Panc1 (cell line): ENCODE measurements at regions not wholly inside any gene's neighbourhood (a gene's known extent, or its start where the extent isn't known, plus 50 kb on each side); places are given as distances from the start of the nearest gene placed in this dataset.

ENCODE experiments used
- ATAC-seq: fragments of 200-7000 bp; cut with Tn5 transposase; 2 replicates; pipeline ENCODE4 v1.9.1; 2020; ENCODE audit warnings: mild to moderate bottlenecking, moderate library complexity
- BruUV-seq: library from RNA; stranded (reverse); fragments of 400-500 nt; replicated peaks from 2 replicates; lab custom pipeline; 2021; lab: Mats Ljungman, UMichigan
- CTCF ChIA-PET: fragments of 300-600 bp; sonication (Branson Sonifier 250); formaldehyde crosslinking; loops from one replicate; lab custom pipeline; 2022; ENCODE audit warnings: antibody characterized with exemption; lab: Charles Lee
- POLR2A ChIA-PET: fragments of 300-600 bp; sonication (Branson Sonifier 250); formaldehyde crosslinking; loops from one replicate; lab custom pipeline; 2022; ENCODE audit warnings: antibody characterized with exemption; lab: Charles Lee
- DNase-seq: peaks from one replicate; pipeline ENCODE4 v3.0.0-alpha.2; 2010; ENCODE audit warnings: low read depth, low spot score
- H3K27ac ChIP-seq: 2 replicates; pipeline ENCODE4 v1.5.1; 2011; ENCODE audit warnings: mild to moderate bottlenecking, low read length, inconsistent platforms
- H3K27me3 ChIP-seq: fragments of 200-500 bp; sonication (Bioruptor generic); 2 replicates; pipeline ENCODE4 v1.6.0; 2014; ENCODE audit warnings: low read length, inconsistent platforms; ENCODE audit not compliant: control insufficient read depth, insufficient read depth
- H3K36me3 ChIP-seq: fragments of 200-500 bp; sonication (Bioruptor generic); 2 replicates; pipeline ENCODE4 v1.5.1; 2014; ENCODE audit warnings: inconsistent platforms, mild to moderate bottlenecking, low read length, moderate library complexity; ENCODE audit not compliant: control insufficient read depth, insufficient read depth
- H3K4me1 ChIP-seq: 2 replicates; pipeline ENCODE4 v1.5.1; 2011; ENCODE audit warnings: inconsistent platforms, mild to moderate bottlenecking, low read length, moderate library complexity; ENCODE audit not compliant: control insufficient read depth, insufficient read depth
- H3K4me3 ChIP-seq, 2 experiments: 2 replicates each; pipeline ENCODE4 v1.5.1; 2011 to 2012; ENCODE audit warnings: low read depth in 2 of 2, low read length in 2 of 2, mild to moderate bottlenecking in 2 of 2, inconsistent platforms in 1 of 2, moderate library complexity in 1 of 2
- H3K9me3 ChIP-seq: fragments of 200-500 bp; sonication (Bioruptor generic); 2 replicates; pipeline ENCODE4 v1.5.1; 2014; ENCODE audit warnings: low read depth, mild to moderate bottlenecking, inconsistent platforms, low read length, moderate library complexity; ENCODE audit not compliant: control insufficient read depth, insufficient read depth
- CTCF ChIP-seq: fragments of 450-650 bp; IDR thresholded peaks from 2 replicates; pipeline ENCODE4 v1.5.1; 2017; ENCODE audit warnings: mild to moderate bottlenecking
- POLR2AphosphoS5 ChIP-seq: IDR thresholded peaks from 2 replicates; pipeline ENCODE4 v1.6.1; 2012; ENCODE audit warnings: mild to moderate bottlenecking, low read depth, low read length, moderate library complexity
- REST ChIP-seq, 2 experiments: IDR thresholded peaks; 2 replicates each; pipeline ENCODE4 v1.6.1; 2011 to 2012; ENCODE audit warnings: low read depth in 2 of 2, control low read depth in 1 of 2, low read length in 1 of 2, mild to moderate bottlenecking in 1 of 2, moderate library complexity in 1 of 2; ENCODE audit not compliant: insufficient read depth in 1 of 2
- SIN3A ChIP-seq: IDR thresholded peaks from 2 replicates; pipeline ENCODE4 v1.6.1; 2012; ENCODE audit warnings: low read depth, mild to moderate bottlenecking, low read length, moderate library complexity, borderline replicate concordance; ENCODE audit not compliant: insufficient read depth
- TCF7L2 ChIP-seq: IDR thresholded peaks from 2 replicates; pipeline ENCODE4 v1.6.1; 2011; ENCODE audit warnings: mild to moderate bottlenecking, low read depth, low read length, inconsistent platforms
- in situ Hi-C: cut with HindIII; loops from 2 replicates; pipeline ENCODE4 v1.10.0; 2016; ENCODE audit warnings: low sequenced_read_pairs, low pct_unique_long_range_greater_than_20kb
- intact Hi-C: fragments of 100-400 bp; cut with micrococcal nuclease; formaldehyde crosslinking; loops from one replicate; pipeline ENCODE4 v1.10.0; 2022; ENCODE audit not compliant: unreplicated experiment

GRCh38 chr6:98644063-98644462 is 190.3 kb upstream of the POU3F2 start:
- ATAC-seq (no peak), DNase-seq (no peak)
- no peaks in the 10 kb centered on the region; the same call in 1 of the 2 replicates for H3K36me3 ChIP-seq
- ChIA-PET CTCF (no interaction called here), POLR2A (no interaction called here)
- no peak for TF ChIP-seq POLR2AphosphoS5
- no peak for TF ChIP-seq TCF7L2
- no peak for TF ChIP-seq REST (IDR thresholded peaks at IDR 0.05; ENCODE audit: insufficient read depth in 1 of 2, low read depth in 2 of 2, low read length in 1 of 2)
- TF ChIP-seq CTCF: no peak
- TF ChIP-seq SIN3A: no peak
- H3K27ac ChIP-seq: no peak overlapping the region
- H3K9me3 ChIP-seq: no peaks in the 10 kb centered on the region
- no peak overlapping the region for H3K4me3 ChIP-seq
- no peaks in the 10 kb centered on the region for H3K4me1 ChIP-seq
- BruUV-seq: no TSS peak
- in situ Hi-C loops (no loop called here), intact Hi-C loops (no loop called here)
- no peaks in the 10 kb centered on the region for H3K27me3 ChIP-seq

- Histone ChIP-seq H3K4me3 (no peak overlapping the region), H3K27ac (no peak overlapping the region), H3K36me3 (no peaks in the 10 kb centered on the region; the same call in 1 of the 2 replicates), H3K4me1 (no peaks in the 10 kb centered on the region), H3K9me3 (no peaks in the 10 kb centered on the region), H3K27me3 (no peaks in the 10 kb centered on the region)
- TF ChIP-seq POLR2AphosphoS5 (no peak), REST (IDR thresholded peaks at IDR 0.05; ENCODE audit: insufficient read depth in 1 of 2, low read depth in 2 of 2, low read length in 1 of 2) (no peak), CTCF (no peak)
- ATAC-seq (no peak), DNase-seq (no peak)
- ChIA-PET POLR2A (no interaction called here), CTCF (no interaction called here)
- in situ Hi-C loops (no loop called here), intact Hi-C loops (no loop called here)
- BruUV-seq: no TSS peak
Observed at GRCh38 chr6:98648211-98648914, 186.0 kb upstream of the POU3F2 start.
